SK-N-MC (cell line): ENCODE measurements at regions not wholly inside any gene's neighbourhood (a gene's known extent, or its start where the extent isn't known, plus 50 kb on each side); places are given as distances from the start of the nearest gene placed in this dataset.

ENCODE experiments used
- EZH2 ChIP-seq: fragments of 200-600 bp; sonication (generic); IDR thresholded peaks from one replicate; pipeline ENCODE4 v1.6.1; 2017; ENCODE audit warnings: antibody characterized with exemption
- POLR2AphosphoS5 ChIP-seq: IDR thresholded peaks from 2 replicates; pipeline ENCODE4 v1.6.1; 2012; ENCODE audit warnings: mild to moderate bottlenecking, low read depth, low read length, borderline replicate concordance

GRCh38 chr1:182256931-182257330 is 134.7 kb downstream of the GLUL start:
- no peak for TF ChIP-seq EZH2
- no peak for TF ChIP-seq POLR2AphosphoS5
